Lung (tissue), 11 donors: ENCODE measurements at regions not wholly inside any gene's neighbourhood (a gene's known extent, or its start where the extent isn't known, plus 50 kb on each side); places are given as distances from the start of the nearest gene placed in this dataset.

Experiments
- ATAC-seq: fragments of 200-7000 bp; cut with Tn5 transposase; one replicate; pipeline ENCODE4 v1.9.1; 2020; ENCODE audit warnings: moderate number of reproducible peaks; ENCODE audit not compliant: insufficient read depth, low FRiP score
- DNase-seq, 3 donors: peaks; one replicate each; pipeline ENCODE4 v3.0.0-alpha.2; 2013 to 2017
- H3K27ac ChIP-seq, 2 donors: one replicate each; pipeline ENCODE4 v1.5.1; 2013; ENCODE audit warnings: mild to moderate bottlenecking in 2 of 2, moderate library complexity in 2 of 2, control low read depth in 1 of 2, inconsistent platforms in 1 of 2, low read depth in 1 of 2, low read length in 1 of 2
- H3K27me3 ChIP-seq, 3 donors: one replicate each; pipeline ENCODE4 v1.5.1; 2013; ENCODE audit warnings: low read length in 2 of 3; ENCODE audit not compliant: control insufficient read depth in 3 of 3, insufficient read depth in 3 of 3
- H3K36me3 ChIP-seq, 4 donors: one replicate each; pipeline ENCODE4 v1.5.1; 2013; ENCODE audit warnings: low read length in 4 of 4, mild to moderate bottlenecking in 1 of 4, moderate library complexity in 1 of 4; ENCODE audit not compliant: control insufficient read depth in 4 of 4, insufficient read depth in 4 of 4
- H3K4me1 ChIP-seq, 5 donors: one replicate each; pipeline ENCODE4 v1.5.1; 2013; ENCODE audit warnings: low read length in 5 of 5, mild to moderate bottlenecking in 2 of 5, moderate library complexity in 1 of 5; ENCODE audit not compliant: control insufficient read depth in 5 of 5, insufficient read depth in 5 of 5
- H3K4me3 ChIP-seq: one replicate; pipeline ENCODE4 v1.5.1; 2013; ENCODE audit warnings: mild to moderate bottlenecking, control low read depth, moderate library complexity
- H3K9ac ChIP-seq, 2 donors: one replicate each; pipeline ENCODE4 v1.5.1; 2013; ENCODE audit warnings: low read length in 2 of 2, control low read depth in 1 of 2; ENCODE audit not compliant: insufficient read depth in 1 of 2
- H3K9me3 ChIP-seq, 4 donors: one replicate each; pipeline ENCODE4 v1.5.1; 2013; ENCODE audit warnings: low read length in 3 of 4, mild to moderate bottlenecking in 1 of 4, moderate library complexity in 1 of 4; ENCODE audit not compliant: control insufficient read depth in 4 of 4, insufficient read depth in 3 of 4
- CTCF ChIP-seq: IDR thresholded peaks from 2 replicates; pipeline ENCODE4 v1.5.1; 2012; ENCODE audit warnings: mild to moderate bottlenecking; ENCODE audit errors: control extremely low read depth, extremely low read depth
- WGBS, 2 donors: extraction: QIAGEN DNeasy Blood & Tissue Kit; methylation state at CpG; one replicate each; pipeline ENCODE4 v1.1.7; 2013; 5-methylcytosine and 5-hydroxymethylcytosine counted together
- donor health status: control.
- donor health status: control.
- donor health status: Bipolar disorder and iron deficiency.
- donor health status: healthy.
- donor health status: DM: yes; HTN: yes; CAD: no.

GRCh38 chr6:165110860-165111259 lies 198.5 kb downstream of the C6orf118 start:
- DNase-seq (no peak), ATAC-seq (no peak)
- no peaks in the 10 kb centered on the region for H3K27me3 ChIP-seq
- no peak overlapping the region for H3K4me3 ChIP-seq
- H3K9me3 ChIP-seq = peaks cover 0 to 4% (median 0%) of the 10 kb centered on the region in 4 donors
- no peak overlapping the region for H3K9ac ChIP-seq
- no peak for TF ChIP-seq CTCF
- no peak overlapping the region for H3K27ac ChIP-seq
- WGBS, 2 donors = 90 to 94% methylated on average over 1 of the region's 1 CpG
- H3K36me3 ChIP-seq = no peaks in the 10 kb centered on the region
- H3K4me1 ChIP-seq = no peaks in the 10 kb centered on the region

- no peak for TF ChIP-seq CTCF
- DNase-seq (no peak), ATAC-seq (no peak)
- no peaks in the 10 kb centered on the region for H3K36me3 ChIP-seq
- H3K27ac ChIP-seq = no peak overlapping the region
- peaks cover 0 to 3% (median 0%) of the 10 kb centered on the region in 4 donors for H3K9me3 ChIP-seq
- H3K27me3 ChIP-seq = no peaks in the 10 kb centered on the region
- H3K4me3 ChIP-seq = no peak overlapping the region
- H3K4me1 ChIP-seq = no peaks in the 10 kb centered on the region
- 77 to 89% methylated on average over 5 of the region's 5 CpGs for WGBS, 2 donors
- no peak overlapping the region for H3K9ac ChIP-seq
Measured at GRCh38 chr6:165109011-165109410, 200.4 kb downstream of the C6orf118 start.

- H3K27ac ChIP-seq = no peak overlapping the region
- H3K9ac ChIP-seq = no peak overlapping the region
- H3K4me3 ChIP-seq = no peak overlapping the region
- no peaks in the 10 kb centered on the region for H3K4me1 ChIP-seq
- WGBS, 2 donors = 83 to 93% methylated on average over 2 of the region's 2 CpGs
- ATAC-seq (no peak), DNase-seq (no peak)
- no peaks in the 10 kb centered on the region for H3K36me3 ChIP-seq
- peaks cover 0 to 3% (median 0%) of the 10 kb centered on the region in 4 donors for H3K9me3 ChIP-seq
- H3K27me3 ChIP-seq = no peaks in the 10 kb centered on the region
- TF ChIP-seq CTCF = no peak
Measured at GRCh38 chr6:165106261-165106660, 203.1 kb downstream of the C6orf118 start.

GRCh38 chr6:165098165-165098564 lies 211.2 kb downstream of the C6orf118 start:
- Histone ChIP-seq H3K4me1 (no peaks in the 10 kb centered on the region), H3K9ac (no peak overlapping the region), H3K4me3 (no peak overlapping the region), H3K27ac (no peak overlapping the region), H3K27me3 (no peaks in the 10 kb centered on the region), H3K9me3 (peaks cover 0 to 10% (median 3%) of the 10 kb centered on the region in 4 donors), H3K36me3 (no peaks in the 10 kb centered on the region)
- DNase-seq (no peak), ATAC-seq (no peak)
- TF ChIP-seq CTCF = no peak
- WGBS, 2 donors = 83 to 90% methylated on average over 4 of the region's 4 CpGs
